ENCODE measurements at regions not wholly inside any gene's neighbourhood (a gene's known extent, or its start where the extent isn't known, plus 50 kb on each side); places are given as distances from the start of the nearest gene placed in this dataset.

DNA sequence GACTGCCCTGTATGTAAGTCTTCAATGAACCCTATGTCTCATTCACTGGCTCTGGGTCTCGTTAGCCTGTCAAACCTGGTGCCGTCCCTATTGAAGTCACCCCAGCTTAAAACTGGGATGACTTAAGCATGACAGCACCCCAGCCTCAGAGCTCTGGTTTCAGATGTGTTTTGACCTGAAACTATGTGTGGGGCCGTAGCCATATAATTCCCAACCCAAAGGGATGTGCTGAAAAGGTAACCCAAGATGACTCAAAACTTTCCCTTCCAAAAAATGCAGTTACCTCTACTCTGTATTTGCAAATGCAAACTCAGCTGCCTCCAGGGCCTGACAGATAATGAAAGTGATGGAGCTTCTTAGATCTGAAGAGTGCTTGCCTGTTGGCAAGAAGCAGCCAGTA is 478.3 kb upstream of the ERCC4 start:
- TF ChIP-seq CTCF (IDR thresholded peaks at IDR 0.05; ENCODE audit: low read length) (no peak), EZH2 (IDR thresholded peaks at IDR 0.05; ENCODE audit: borderline replicate concordance, low read length) (no peak)
